HUDEP-2 (cell line): ENCODE measurements at regions not wholly inside any gene's neighbourhood (a gene's known extent, or its start where the extent isn't known, plus 50 kb on each side); places are given as distances from the start of the nearest gene placed in this dataset.

Source experiments
- DNase-seq, 76 experiments: peaks; one replicate each; lab custom pipeline; 2025; ENCODE audit not compliant: unreplicated experiment in 76 of 76; lab: John Stamatoyannopoulos, UW

DNA sequence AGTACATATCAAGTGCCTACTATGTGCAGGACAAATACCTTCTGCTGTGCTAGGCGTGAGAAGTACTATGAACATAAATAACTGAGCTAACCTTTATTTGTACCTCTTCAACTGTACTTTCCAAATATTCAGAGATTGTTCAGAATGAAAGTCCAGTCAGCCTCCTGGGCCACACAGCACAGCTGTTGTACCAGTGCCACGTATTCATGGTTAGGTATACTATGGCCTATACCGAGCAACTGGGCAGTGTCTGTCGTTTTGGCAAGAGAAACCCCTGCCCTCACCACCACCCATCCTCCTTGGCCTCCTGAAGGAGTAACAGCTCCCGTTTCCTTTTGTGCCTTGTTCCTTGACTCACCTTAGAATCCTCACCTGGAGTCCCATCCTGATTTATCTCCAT, 53.0 kb downstream of the RASSF10 start:
- no peak for DNase-seq

DNA sequence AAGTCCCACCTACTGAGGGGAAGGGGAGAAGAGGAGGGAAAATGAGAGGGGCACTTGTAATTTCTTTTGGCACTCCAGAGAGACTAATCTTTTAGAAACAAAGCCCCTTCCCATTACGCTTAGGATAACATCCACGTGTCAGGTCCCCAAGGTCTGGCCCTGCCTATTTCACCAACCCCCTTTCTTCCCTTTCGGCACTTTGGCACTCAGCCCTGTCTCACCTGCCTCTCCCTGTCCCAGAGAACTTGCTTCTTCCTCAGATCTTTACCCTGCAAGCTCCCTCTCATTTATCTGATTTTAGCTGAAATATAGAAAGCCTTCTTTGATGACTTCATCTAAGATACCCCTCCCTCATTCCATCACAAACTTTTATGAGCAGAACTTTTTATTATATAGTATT, 55.5 kb downstream of the RASSF10 start:
- DNase-seq, result no peak

DNA sequence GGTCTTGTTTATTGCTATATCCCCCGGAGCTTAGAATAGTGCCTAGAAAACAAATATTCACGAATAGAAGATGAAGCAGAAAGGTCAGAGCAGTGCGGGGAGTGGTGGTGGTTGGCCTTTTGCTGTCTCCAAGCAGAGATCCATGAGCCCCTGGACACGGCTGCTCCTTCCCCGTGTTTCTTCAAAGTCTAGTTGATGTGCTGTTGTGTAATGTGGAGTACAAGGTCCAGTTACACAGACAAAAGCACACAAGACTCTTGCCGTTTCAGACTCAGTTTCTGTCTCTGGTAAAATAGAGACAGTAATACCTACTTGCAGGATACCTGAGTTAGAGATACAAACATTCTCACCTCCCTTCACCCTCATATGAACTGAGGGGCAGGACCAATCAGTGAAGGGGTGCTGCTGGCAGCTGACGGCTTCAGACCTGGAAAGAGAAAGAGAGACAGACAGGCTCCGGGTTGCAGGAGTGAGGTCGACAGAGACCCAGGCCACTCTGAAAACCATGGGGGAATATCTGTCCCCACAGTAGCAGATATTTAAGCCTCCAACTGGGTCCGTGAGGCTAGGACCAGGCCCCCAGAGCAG, 56.2 kb downstream of the RASSF10 start:
- no peak for DNase-seq

DNA sequence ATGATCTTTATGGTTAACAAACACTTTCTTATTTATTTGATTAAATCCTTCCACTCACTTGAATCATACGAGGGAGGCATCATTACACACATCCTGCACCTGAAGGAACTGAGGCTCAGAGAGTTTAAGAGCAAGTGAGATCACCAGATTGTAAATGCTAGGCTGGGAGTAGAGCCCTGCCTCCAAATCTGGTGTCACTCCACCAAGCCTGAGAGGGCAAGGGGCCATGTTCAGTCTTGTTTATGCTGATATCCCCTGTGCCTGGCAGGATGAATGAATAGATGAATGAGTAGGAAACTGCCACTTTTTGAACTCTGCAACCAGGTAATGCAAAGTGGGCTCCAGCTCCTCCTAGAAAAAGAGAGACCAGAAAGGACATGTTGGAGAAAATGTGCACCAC, 59.1 kb downstream of the RASSF10 start:
- DNase-seq, result no peak

DNA sequence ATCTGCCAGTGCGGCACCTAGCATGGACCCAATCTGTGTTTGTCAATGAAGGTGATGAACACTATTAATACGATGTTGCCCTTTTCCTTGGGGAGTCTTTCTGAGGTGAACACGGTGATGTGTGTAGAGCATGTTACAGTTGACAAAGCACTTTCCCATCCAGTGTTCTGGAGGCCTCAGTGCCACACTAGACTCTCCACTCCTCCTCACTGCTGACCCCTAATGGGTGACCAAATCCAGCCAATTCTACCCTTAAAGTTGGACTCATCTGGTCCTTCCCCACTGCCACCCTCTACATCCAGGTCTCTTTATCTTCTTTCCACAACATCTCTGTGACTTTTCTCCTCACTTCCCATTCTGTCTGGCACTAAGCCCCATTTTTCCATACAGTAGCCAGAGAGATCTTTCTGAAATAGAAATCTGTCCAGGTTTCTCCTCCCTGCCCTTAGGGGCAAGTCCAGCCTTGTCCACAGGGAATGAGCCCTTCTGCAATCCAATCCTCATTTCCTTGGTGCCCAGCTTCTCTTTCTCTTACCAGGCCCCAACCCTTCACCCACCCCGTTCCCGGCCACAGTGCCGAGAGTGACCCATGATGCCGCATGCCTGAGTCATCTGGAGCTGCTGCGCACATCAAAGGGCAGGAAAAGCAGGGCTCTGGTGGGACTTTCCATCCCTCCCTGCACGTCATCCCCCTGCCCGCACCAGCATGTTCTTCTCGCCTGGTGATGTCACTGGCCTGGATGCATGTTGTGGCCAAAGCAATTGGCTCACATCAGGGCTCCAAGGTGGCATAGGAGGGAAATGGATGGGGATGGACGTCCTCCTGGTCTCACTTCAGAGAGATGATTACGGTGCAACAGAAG, 64.2 kb downstream of the RASSF10 start:
- DNase-seq, result no peak

DNA sequence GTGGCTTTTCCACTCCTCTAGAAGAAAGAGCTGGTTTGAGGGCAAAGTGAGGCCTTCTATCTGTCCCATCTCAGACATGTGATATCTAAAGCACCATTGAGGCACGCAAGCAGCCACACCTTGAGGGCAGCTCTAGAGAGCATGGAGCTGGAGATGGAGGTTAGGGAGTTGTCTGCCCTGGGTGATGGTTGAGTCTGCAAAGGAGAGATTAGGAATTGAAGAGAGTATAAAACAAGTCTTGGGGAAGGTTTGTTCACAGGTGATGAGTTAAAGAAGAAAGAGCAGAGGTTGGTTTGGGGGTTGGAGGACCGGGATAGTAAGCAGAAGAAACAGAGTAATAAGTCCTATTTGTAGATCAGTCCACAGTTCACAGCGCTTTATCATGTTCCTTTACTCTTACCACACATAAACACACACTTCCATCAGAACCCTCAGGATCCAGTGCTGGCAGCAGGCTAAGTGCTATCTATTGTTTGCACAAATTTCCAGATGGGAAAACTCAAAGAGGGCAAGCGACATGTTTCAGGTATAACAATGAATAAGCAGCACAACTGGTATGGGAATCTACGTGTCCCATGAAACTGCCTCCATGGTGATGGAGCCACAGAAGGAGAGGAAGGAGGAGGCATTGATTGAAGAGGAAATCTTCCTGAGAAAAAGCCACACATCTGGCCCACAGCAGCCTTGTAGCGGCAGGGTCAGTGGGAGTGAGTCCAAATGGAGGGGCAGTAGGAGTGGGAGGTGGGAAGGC, 65.8 kb downstream of the RASSF10 start:
- no peak for DNase-seq

DNA sequence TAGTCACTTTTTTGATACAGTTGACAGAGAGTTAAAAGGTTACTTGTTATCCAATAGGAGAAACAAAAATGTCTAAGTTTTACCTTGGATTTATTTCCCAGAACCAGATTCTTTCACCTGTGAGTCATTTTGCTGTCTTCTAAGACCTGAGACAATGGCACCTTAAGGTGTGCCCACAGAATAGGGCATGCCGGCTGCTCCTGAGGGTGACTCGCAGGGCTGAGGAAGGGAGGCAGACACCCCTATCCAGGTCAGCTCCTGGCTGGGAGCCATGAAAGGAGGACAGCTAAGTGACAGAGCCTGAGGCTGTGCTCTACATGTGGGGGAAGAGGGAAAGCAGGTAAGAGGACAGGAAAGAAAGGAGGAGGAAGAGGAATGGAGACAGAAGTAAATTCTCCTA, 67.8 kb downstream of the RASSF10 start:
- no peak for DNase-seq

DNA sequence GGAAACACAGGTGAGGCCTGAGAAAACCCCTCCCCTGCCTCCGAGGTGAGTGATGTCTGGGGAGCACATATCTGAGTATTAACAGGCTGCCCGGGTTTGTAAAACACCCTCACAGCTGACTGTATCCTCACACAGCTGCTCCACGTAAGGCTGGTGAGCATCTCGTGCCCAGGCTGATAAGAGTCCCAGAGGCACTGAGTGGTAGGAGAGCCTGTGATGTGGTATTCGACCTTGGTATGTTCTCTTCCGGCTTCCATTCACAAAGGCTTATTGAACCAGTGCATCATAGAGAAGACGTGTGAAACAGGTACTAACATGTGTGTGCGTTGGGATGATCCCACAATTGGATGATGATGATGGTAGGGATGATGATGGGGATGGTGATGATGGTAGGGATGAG, 71.7 kb downstream of the RASSF10 start:
- DNase-seq, result no peak

DNA sequence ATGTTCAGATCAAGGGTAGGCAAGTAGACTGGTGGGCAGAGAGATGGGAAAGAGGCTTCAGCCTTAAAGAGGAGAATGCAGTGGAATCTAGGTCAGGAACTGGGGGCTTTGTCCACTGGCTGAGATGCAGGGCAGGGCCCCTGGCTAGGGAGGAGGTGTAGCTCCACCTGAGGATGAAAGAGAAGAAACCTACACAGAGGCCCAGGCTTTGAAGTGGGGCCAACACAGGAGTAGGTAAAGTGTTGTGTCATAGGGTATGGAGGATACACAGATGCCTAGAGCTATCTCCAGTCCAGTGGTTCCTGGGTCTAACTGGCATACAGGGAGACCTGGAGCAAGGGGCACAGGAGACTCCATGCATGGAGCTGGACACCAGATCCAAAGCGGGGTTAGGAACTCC, 73.5 kb downstream of the RASSF10 start:
- no peak for DNase-seq

DNA sequence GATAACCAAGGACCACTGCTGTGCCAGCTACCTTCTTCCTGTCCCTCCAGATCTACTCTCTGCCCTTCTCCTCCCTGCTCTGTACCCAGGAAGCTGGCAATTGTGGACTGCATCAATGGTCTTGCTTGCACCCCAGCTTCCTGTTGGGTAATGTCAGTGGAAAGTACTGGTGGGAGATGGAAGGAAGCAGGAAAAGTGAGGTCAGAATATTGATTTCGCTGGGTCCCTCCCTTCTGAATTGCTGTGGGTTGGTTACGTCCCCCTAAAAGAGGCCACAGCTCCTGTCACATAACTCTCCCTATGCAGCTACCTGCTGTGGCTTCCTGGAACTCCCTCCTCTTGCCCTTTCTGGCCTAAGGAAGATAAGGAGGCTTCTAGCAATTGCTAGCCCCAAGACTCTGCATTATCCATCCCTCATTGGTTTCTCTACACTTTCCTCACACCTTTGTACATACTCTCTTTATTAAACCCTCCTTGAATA, 81.2 kb downstream of the RASSF10 start:
- peak in 10 of 76 experiments; percentile 3 to 51 (median 11) for DNase-seq

DNA sequence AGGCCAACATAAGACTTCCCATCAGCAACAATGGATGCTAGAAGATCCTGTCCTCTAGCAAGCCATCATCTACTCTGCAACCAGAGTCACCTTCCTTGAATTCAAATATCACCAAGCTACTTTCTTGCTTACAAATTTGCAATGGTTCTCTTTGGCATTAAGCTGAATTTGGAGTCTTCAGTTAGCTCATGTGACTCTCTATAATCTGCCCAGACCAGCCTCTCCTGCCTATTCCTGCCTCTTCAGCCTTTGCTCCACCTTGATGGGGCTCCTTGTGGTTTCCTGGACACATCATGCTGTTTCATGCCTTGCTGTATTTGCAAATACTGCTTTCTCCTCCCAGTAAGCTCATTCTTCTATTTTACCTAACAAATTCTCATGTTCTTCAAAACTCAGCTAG, 82.3 kb downstream of the RASSF10 start:
- peak in 12 of 76 experiments; percentile 3 to 40 (median 18) for DNase-seq

DNA sequence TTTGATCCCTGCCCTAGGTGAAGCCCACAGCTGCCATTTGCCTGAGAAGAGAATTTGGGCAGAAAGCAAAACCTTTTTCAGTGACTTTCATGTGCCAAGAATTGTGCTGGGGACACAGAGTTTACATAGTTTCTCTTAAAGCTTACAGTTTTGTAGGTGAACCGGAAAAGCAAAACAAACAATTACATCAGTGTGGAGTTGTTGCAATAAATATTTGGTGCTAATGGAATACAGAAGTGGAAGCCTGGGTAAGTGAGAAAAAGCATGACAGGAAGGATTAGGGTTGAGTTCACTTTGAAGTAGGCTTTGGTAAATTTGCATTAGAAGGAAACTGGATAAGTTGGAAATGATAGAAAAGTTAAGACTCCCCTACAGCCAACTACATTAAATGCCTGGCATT, 82.7 kb downstream of the RASSF10 start:
- DNase-seq, result no peak

DNA sequence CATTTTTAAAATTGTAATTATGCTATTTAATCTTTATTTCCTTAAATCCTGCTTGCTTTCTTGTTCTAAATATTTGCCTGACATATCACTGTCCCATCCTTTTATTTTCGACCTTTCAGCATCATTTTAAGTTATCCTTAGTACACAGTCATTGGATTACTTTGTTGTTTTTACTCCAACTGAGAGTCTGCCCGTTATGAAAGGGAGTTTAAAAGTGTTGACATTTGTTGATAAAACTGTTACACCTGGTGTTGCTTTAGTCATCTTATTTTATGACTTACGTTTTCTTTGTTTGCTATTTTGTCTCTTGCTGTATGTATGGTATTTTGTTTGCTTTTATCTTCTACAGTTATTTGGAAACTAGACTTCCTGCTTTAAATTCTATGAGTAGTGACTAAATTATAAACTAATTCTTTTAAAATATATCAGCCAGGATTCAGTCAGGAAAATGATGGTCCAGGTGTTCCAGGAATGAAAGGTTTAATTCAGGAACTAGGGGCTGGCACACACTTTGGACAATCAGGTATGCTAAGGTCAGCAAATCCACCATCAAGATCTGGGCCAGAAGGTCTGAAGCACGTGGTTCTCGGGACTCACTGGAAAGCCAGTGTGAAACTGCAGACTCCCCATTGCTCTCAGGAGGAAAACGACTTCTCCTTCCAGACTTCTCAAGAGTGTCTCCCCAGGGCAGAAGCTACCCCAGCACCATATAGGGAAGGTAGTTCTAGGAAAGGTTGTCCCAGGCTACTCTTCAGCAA, 86.0 kb downstream of the RASSF10 start:
- DNase-seq, result no peak

DNA sequence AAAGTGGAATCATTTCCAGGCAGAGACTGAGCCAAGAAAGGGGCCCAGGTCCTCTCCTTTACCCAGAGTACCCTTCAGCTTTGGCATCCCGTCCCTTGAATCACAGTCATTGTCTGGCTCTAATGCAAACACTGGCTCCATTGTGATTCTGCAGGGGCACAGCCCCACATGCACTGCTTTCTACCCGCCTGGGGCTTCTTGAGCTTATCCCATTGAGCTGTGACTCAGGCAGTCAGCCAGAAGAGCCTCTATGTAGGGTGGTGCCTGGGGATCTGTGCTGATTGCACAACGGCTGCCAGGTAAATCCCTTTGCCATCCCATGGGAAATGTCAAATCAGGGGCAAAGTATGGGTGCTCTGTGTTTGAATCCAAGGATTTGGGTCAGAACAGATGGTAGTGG, 88.9 kb downstream of the RASSF10 start:
- no peak for DNase-seq

DNA sequence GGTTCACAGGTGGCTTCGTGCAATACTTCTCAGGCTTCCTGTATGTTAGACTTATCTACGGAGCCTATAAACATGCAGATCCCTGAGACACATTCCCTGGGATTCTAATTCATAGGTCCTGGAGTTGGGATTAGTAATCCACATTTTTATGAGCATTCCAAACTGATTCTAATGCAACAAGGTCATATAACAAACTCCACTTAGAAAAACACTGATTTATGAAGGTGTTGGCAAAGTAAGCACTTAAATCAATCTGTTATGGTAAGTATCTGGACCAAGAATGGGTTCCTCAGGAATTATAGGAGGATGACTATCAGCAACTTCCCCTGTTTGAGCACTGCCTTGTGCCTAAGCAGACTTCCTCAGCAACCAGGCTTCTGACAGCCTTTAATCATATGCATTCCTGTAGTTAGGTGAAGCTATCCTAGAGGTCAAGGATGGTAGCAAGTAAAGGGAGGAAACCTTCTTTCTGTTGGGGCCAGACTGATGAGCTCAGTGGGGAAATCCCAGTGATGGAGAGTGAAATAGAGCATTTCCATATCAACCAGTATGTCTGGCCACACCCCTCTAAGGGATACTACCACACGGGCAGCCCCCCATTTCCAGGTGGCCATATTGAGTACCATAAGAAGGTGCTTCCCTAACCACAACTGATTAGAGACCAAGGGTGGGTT, 89.6 kb downstream of the RASSF10 start:
- DNase-seq, result no peak

DNA sequence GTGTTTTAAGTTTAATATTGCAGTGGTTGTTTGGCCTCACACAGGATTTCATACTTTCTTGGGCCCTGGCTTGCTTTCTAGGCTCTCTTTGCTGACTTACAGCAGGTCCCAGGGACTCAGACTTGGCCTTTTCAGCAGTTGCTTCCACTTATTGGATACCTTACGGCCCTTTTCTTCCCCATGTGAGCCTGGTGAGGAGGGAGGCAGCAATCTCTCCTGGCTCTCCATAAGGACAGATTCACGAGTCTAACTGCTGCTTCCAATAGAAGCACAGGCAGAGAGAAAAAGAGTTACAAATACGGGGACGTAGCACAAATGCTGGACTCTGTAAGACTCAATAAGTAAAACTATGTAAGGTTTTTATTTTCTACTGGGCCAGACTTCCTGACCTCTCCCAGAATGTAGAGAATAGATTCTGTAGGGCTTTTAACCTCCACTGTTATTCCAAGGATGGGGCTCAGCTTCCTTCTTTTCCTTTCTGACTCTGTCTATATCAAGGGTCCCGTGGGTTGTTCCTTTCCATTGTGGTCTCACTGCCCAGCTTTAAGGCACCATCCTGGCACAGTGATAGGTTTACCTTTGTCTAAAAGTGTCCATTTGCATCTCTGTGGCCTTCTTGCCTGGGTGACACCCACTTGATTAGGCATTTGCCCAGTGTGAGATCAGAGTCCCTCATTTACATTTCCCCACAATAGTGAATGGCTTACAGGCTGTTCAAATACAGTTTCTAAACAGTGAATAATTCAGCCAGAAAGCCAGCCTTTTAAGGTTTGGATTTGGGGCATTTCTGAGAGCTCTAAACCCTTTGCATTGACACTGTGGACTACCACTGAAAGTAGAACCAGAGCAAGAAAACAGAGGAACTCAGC, 92.8 kb downstream of the RASSF10 start:
- no peak for DNase-seq

DNA sequence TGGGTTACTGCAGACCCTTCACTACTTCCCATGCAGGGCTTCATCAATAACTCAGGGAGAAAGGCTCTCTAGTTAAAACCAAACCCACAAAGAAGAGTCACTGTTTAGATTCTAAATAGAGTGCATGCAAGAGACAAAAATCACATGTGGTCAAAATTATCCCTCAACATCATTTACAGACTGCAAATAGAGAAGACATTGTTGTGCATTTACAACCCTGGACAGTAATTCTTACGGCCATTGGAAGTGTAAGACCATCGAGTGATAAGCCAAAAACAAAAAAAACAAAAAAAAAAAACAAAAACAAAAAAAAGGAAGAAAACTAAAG, 93.4 kb downstream of the RASSF10 start:
- DNase-seq, result no peak

DNA sequence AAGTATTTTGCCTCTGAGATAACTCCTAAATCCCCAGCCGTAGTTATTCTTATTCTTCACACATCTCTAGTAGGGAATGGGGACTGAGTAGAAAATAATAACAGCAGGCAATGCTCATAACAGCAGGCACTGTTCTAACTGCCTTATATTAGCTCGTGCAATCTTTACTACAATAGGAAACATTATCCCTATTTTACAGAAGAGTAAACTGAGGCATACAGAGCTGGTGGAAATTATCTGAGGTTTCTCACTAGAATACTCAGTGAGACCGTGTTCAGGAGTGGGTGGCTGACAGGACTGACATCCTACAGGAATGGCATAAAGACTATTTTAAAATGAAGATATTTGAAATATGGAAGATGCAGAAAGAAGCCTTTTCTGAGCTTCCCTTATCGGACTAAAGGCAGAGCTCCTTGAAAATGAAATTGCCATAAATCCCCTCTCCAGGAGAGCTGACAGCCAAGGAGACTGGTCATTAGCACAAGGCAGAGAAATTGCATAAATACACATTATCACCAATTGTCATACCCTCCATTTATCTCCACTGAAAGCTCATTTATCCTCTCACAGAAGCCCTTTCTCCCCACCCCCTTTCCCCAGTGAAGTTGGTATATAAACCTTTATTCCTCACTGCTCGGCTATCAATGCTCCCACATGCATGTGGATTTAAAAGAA, 93.9 kb downstream of the RASSF10 start:
- no peak for DNase-seq

DNA sequence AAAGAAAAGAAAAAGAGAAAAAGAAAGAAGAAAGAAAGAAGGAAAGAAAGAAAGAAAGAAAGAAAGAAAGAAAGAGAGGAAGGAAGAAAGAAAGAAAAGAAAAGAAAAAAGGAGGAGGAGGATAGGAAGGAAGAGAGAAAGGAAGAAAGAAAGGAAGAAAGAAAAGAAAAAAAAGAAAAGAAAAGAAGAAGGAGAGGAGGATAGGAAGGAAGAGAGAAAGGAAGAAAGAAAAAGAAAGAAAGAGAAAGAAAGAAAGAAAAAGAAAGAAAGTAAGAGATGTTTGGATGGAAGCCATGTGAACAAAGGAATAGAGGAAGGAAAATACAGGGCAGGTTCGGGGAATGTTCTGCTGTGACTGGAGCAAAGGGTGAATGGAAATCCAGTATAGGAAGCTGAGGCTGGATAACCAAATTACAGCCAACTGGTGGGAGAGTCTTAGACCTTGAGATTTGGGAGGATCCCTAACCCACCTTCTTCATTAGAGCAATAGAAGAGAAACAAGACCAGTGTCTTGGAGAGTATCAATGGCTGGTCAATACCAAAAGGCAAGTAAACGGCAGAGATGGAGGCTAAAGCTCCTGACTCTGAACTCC, 94.9 kb downstream of the RASSF10 start:
- no peak for DNase-seq
